HG03378 (cell line): ENCODE measurements at regions not wholly inside any gene's neighbourhood (a gene's known extent, or its start where the extent isn't known, plus 50 kb on each side); places are given as distances from the start of the nearest gene placed in this dataset.

ENCODE experiments used
- ATAC-seq: cut with Tn5 transposase; IDR thresholded peaks from one replicate; pipeline ENCODE4 v1.9.1; 2021; ENCODE audit warnings: mild to moderate bottlenecking, moderate library complexity; ENCODE audit not compliant: unreplicated experiment

DNA sequence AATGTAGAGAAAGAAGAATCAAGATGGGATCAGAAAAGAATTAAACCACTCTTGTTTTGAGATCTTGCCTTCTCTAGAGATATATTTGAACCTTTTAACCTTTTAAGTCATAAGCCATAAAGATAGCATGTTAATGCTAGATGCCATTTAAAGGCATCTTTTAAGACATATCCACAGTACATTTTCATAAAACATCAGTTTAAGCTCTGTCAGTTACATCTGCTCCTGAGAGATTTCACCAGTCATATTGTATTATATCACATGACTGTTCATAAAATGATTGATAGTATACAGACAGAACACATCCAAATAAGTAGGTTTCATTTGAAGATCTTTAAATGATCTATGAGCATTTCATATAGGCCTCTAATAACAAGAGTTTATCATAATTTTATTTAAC lies 1238.5 kb downstream of the SLC16A7 start:
- ATAC-seq: no peak

GRCh38 chr12:60834806-60835205 lies 1239.0 kb downstream of the SLC16A7 start:
- no peak for ATAC-seq

GRCh38 chr12:60836651-60837050 lies 1240.8 kb downstream of the SLC16A7 start:
- no peak for ATAC-seq

GRCh38 chr12:60842181-60842580 lies 1246.4 kb downstream of the SLC16A7 start:
- ATAC-seq: no peak

DNA sequence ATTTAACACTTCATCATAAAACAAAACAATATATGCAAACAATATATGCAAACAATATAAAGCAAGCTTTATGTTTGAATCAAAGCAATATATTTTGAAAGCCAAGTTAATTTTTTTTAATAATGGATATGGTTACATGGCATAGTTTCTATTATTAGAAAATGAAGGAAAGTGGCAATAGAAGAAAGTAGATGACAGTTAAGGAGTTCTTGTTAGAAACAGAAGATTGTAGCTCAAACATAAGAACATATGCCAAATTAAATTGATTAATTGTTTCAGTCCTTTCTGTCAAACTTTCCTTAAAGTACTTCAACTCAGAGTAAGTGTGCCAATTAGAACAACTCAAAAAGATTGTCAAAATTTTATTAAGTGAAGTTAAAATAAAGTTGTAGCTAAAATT lies 1248.3 kb downstream of the SLC16A7 start:
- ATAC-seq: no peak

DNA sequence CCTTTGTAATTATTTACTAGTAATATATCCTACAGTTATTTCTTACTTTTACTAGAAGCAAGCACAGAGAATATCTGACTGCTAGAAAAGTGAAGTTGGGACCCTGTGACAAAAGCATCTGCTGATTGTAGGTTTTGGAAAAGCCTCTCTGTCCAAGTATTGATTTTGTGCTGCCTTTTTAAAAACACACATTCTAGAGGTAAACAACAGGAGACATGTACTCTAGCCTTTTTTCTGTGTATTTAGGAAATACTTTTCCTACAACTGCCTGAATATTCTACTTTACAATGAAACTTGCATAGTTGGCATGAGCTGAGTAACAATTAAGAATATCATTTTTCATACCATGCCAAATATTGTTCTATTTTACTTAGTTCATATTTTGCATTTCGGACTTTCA lies 1249.0 kb downstream of the SLC16A7 start:
- no peak for ATAC-seq

DNA sequence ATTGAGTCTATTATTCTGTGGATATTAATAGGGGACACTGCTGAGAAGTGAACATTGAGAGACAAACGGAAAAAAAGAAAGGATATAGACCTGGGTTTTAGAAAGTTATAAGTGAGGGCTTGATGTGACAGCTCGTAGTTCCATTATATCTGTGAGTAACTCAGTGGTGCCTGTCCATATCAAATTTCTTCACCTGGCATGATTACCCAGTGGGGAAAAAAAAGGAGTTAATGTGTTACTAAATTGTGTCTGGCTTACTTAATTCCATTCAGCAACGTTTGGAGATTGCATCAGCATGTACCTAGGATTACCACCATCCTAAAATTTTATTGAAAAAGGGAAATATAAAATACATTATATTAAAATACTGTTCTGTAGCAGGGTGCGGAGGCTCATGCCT lies 1249.9 kb downstream of the SLC16A7 start:
- ATAC-seq: no peak

- ATAC-seq: no peak
These were observed 1251.5 kb downstream of the SLC16A7 start for GRCh38 chr12:60847281-60847680.

GRCh38 chr12:60849723-60850122 lies 1253.9 kb downstream of the SLC16A7 start:
- ATAC-seq: no peak

GRCh38 chr12:60853407-60853806 lies 1257.6 kb downstream of the SLC16A7 start:
- no peak for ATAC-seq

DNA sequence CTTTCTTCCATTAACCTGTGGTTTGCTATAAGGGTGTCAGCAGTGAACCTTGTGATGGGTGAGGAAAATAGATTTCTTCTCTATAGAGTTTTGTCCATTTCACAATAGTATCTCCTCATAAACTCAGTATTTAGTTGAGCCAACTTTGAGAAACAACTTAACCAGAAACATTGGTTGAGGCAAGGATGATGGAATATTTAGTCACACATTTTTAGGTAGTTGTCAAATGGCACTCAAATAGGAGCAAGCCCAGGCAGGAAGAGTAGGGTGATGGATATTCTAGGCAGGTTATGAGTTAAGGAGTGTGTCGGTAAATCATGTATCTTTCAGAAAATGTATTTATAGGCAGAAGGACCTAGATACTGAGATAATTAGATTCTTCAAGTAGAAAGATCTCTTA lies 1267.6 kb downstream of the SLC16A7 start:
- ATAC-seq: no peak

GRCh38 chr12:60872219-60872618 lies 1276.4 kb downstream of the SLC16A7 start:
- no peak for ATAC-seq

GRCh38 chr12:60872850-60873713 lies 1277.3 kb downstream of the SLC16A7 start:
- no peak for ATAC-seq

DNA sequence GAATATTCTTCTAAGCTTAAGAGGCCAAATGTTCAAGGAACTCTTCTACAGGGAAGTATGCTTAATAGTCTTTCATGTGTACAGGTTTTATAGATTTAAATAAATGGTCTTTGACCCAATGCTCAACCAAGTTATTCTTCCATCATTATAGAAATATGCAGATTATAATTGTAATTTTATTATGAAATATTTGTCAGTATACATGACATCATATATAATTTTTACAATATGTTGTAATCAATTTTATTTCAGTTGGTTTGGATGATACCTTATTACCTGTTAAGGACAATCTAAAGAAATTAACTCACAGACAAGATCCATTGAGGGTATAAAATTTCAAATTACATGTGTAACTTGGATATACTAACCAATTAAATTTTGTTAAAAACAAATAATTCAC lies 1278.3 kb downstream of the SLC16A7 start:
- ATAC-seq: no peak

DNA sequence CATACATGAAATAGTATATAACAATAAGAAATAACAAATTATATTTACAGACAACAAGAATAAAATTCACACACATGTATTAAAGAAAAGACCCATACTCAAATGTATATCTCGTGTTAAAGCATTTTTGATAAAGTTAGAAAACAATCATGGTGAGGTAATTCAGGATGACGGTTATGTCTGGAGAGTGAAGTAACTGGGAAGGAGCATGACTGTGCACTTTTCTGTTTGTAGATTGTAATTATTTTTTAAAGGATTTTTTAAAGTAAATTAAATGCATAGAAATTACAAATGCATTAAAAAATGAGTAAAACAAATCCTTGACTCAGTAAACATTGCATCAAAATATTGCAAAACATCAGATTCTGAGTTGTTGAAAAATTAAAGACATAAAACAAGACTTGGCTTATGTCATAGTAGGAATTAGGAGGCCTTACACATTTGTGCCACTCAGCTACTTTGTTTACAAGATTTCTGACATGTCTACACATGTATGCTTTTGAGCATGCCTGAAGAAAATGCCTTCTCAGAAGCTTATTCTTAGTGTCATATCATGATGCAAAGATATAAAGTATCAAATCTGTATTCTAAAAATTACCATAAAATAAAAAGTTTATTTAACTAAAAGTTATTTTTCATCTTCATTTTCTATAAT lies 1325.1 kb downstream of the SLC16A7 start:
- ATAC-seq: no peak

- no peak for ATAC-seq
These were observed 1325.7 kb downstream of the SLC16A7 start for GRCh38 chr12:60921541-60921940.

- no peak for ATAC-seq
These were observed 1330.4 kb downstream of the SLC16A7 start for GRCh38 chr12:60926256-60926655.

DNA sequence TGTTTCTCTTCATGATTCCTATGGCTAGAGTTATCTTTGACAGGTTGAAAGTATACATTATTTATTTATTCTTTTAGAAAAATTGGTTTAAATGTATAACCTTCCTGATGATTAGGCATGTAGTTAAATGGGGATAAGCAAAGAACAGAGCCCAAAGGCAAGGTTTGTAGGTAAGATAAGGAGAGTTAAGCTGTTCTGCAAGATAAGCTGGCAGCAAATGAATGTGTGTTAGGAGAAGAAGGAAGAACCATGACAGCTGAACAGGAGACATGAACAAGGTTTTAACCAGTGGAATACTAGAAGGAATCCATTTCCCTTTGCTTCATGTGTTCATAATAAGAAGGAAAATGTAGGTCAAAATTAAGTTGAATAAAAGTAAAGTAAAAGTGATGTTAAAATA lies 1330.1 kb upstream of the USP15 start:
- no peak for ATAC-seq

- ATAC-seq: no peak
These were observed 1324.0 kb upstream of the USP15 start for GRCh38 chr12:60935981-60936761.

GRCh38 chr12:60947533-60947932 lies 1312.7 kb upstream of the USP15 start:
- no peak for ATAC-seq

GRCh38 chr12:60967128-60967527 lies 1293.1 kb upstream of the USP15 start:
- ATAC-seq: no peak

- ATAC-seq: no peak
These were observed 1282.2 kb upstream of the USP15 start for GRCh38 chr12:60977966-60978365.
